ENCODE measurements at regions not wholly inside any gene's neighbourhood (a gene's known extent, or its start where the extent isn't known, plus 50 kb on each side); places are given as distances from the start of the nearest gene placed in this dataset. TPM values are rescaled to one million over a fixed set of nuclear protein-coding genes. Genes with fewer than 3 reads are reported as not detected.

Small RNAs in the stretch of these regions (microRNA-seq; reads per million reads assigned to microRNA genes)
- not detected for gene MIR5701-1
